ENCODE measurements at regions not wholly inside any gene's neighbourhood (a gene's known extent, or its start where the extent isn't known, plus 50 kb on each side); places are given as distances from the start of the nearest gene placed in this dataset.

DNA sequence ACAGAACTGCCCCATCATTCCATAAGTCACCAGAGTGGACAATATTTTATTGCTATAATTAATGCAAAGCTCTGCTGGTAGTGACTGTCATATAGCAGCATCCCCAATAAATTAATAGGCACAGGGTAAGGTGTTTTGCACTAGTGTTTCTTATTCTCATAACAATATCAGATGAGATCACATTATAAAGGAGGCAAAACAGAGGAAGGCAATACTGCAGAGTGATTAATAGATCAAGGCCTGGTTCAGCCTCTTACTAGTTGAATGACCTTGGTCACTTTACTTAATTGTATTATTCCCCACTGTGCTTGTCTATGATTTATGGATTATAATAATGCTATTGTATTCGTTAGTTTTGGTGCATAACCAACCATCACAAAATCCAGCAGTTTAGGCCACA lies 784.8 kb downstream of the VRK1 start:
- Histone ChIP-seq H3K27ac (no peak overlapping the region), H3K36me3 (no peaks in the 10 kb centered on the region), H3K9me3 (ENCODE audit: severe bottlenecking) (no peaks in the 10 kb centered on the region), H3K4me3 (ENCODE audit: low read depth, low read length) (no peak overlapping the region), H3K27me3 (ENCODE audit: insufficient read depth, low read depth, severe bottlenecking) (peaks cover 52% of the 10 kb centered on the region)
- TF ChIP-seq, protein P1, sequence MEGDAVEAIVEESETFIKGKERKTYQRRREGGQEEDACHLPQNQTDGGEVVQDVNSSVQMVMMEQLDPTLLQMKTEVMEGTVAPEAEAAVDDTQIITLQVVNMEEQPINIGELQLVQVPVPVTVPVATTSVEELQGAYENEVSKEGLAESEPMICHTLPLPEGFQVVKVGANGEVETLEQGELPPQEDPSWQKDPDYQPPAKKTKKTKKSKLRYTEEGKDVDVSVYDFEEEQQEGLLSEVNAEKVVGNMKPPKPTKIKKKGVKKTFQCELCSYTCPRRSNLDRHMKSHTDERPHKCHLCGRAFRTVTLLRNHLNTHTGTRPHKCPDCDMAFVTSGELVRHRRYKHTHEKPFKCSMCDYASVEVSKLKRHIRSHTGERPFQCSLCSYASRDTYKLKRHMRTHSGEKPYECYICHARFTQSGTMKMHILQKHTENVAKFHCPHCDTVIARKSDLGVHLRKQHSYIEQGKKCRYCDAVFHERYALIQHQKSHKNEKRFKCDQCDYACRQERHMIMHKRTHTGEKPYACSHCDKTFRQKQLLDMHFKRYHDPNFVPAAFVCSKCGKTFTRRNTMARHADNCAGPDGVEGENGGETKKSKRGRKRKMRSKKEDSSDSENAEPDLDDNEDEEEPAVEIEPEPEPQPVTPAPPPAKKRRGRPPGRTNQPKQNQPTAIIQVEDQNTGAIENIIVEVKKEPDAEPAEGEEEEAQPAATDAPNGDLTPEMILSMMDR (IDR thresholded peaks at IDR 0.05; ENCODE audit: low read depth, low read length), result no peak
- no peak for DNase-seq

DNA sequence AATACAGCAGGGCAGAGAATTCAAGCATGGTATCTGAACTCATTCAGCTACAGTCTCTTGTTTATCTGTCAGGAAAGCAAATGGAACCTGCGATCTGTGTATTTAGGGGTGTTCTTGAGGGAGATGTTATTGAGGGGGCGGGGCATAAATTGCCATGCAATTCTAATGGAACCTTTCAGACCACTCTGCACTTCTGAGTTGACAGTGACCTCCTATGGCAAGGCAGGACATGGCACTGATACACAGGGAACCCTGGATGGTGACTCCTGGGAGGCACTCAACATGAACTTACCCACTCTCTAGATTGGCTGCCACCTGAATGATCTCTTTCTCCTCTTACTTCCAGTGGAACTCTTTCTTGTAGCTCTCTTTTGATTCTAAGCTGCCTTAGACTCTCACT lies 787.3 kb downstream of the VRK1 start:
- no peak overlapping the region for H3K27ac ChIP-seq
- DNase-seq, result no peak
- no peak overlapping the region for H3K4me3 ChIP-seq (ENCODE audit: low read depth, low read length)
- TF ChIP-seq, protein P1 (IDR thresholded peaks at IDR 0.05; ENCODE audit: low read depth, low read length), result no peak
- H3K9me3 ChIP-seq (ENCODE audit: severe bottlenecking), result no peaks in the 10 kb centered on the region
- H3K36me3 ChIP-seq, result no peaks in the 10 kb centered on the region
- H3K27me3 ChIP-seq (ENCODE audit: insufficient read depth, low read depth, severe bottlenecking), result peaks cover 55% of the 10 kb centered on the region

DNA sequence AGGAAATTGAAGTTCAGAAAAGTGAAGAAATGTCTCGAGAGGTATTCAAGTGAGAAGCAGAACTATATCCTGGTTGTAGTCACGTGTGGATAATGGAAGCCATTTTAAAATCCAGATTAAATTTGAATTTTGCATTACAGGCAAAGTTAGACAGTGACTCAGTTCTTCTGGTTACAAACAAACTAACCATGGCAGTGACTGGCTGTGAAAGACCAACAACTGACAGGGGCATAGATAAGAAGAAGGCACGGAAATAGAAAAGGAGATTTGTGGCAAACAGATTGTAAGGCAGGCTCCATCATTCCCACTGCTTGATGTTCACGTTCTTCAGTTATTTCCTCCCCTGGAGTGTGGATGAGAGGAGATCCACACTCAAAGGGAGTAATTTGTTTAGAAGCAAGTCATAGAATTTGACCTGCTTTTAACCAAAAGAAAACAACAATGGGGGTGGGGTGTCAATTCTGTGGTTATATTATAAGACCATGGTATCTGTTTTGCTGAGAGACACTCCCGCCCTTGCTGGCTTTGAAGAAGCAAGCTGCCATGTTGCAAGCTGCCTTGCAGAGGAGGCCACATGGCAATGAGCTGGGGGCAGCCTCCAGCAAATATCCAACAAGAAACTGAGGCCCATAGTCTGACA lies 795.3 kb downstream of the VRK1 start:
- DNase-seq, result no peak
- no peak overlapping the region for H3K27ac ChIP-seq
- TF ChIP-seq, protein P1 (IDR thresholded peaks at IDR 0.05; ENCODE audit: low read depth, low read length), result no peak
- H3K4me3 ChIP-seq (ENCODE audit: low read depth, low read length), result no peak overlapping the region
- no peaks in the 10 kb centered on the region for H3K36me3 ChIP-seq
- peaks cover 59% of the 10 kb centered on the region for H3K27me3 ChIP-seq (ENCODE audit: insufficient read depth, low read depth, severe bottlenecking)
- no peaks in the 10 kb centered on the region for H3K9me3 ChIP-seq (ENCODE audit: severe bottlenecking)

DNA sequence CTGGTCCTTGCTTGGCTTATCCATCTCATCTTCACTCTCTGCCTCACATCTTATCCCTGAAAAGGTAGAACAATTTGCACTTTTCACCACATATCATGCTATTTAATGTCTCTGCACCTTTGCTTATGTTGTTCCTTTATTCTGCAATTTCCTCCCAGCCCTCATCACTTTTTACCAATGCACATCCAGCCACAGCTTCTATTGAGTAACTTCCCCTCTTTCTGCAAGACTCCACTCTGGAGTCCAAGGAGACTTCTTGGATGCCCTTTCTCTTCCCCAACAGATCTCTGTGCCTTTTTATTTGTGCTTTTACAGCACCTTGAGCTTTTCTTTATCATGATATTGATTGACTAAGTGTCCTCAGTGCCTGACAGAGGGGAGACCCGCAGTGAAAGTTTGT lies 797.1 kb downstream of the VRK1 start:
- no peaks in the 10 kb centered on the region for H3K9me3 ChIP-seq (ENCODE audit: severe bottlenecking)
- H3K27me3 ChIP-seq (ENCODE audit: insufficient read depth, low read depth, severe bottlenecking), result peaks cover 61% of the 10 kb centered on the region
- DNase-seq, result no peak
- H3K4me3 ChIP-seq (ENCODE audit: low read depth, low read length), result no peak overlapping the region
- no peak overlapping the region for H3K27ac ChIP-seq
- H3K36me3 ChIP-seq, result no peaks in the 10 kb centered on the region
- TF ChIP-seq, protein P1 (IDR thresholded peaks at IDR 0.05; ENCODE audit: low read depth, low read length), result no peak

DNA sequence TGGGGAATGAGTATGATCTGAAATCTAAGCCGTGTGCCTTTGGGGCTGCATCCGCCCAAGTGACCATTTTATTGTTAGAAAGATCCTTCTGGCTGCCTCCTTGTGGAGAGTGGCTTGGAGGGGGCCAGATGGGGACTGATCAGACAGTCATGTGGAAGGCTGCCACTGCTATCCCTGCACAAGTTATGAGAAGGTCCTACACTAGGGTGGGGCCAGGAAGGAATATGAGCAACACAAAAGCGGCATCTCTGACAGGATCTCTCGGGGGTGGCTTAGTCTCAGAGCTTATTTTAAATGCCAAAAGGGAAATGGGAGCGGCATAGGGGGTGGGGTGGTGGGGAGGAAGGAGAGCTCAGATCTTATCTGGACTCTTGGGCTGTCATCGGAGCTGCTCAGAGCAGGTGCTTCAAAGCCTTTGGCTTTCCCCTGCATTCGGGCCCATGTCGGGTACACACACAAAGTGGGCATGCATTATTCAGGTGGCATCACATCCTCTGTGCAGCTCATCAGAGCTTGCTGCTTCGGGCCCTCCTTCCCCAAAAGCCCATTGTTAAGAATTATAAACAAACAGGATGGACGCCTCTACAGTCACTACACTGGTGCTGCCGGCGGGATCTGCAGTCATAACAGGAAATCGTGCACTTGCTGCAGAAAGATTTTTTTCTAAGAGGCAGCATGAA lies 805.4 kb downstream of the VRK1 start:
- Histone ChIP-seq H3K4me3 (ENCODE audit: low read depth, low read length) (no peak overlapping the region), H3K27ac (no peak overlapping the region), H3K27me3 (ENCODE audit: insufficient read depth, low read depth, severe bottlenecking) (peaks cover 76% of the 10 kb centered on the region), H3K36me3 (no peaks in the 10 kb centered on the region), H3K9me3 (ENCODE audit: severe bottlenecking) (no peaks in the 10 kb centered on the region)
- TF ChIP-seq, protein P1 (IDR thresholded peaks at IDR 0.05; ENCODE audit: low read depth, low read length), result no peak
- DNase-seq, result no peak
